HG03354 (cell line): ENCODE measurements at regions not wholly inside any gene's neighbourhood (a gene's known extent, or its start where the extent isn't known, plus 50 kb on each side); places are given as distances from the start of the nearest gene placed in this dataset.

Experiments
- ATAC-seq: cut with Tn5 transposase; IDR thresholded peaks from one replicate; pipeline ENCODE4 v1.9.1; 2021; ENCODE audit warnings: mild to moderate bottlenecking; ENCODE audit not compliant: unreplicated experiment, poor library complexity, severe bottlenecking

GRCh38 chr17:65287040-65287439 lies 149.9 kb downstream of the RGS9 start:
- no peak for ATAC-seq

GRCh38 chr17:65283704-65284103 lies 146.5 kb downstream of the RGS9 start:
- no peak for ATAC-seq

GRCh38 chr17:65279456-65279855 lies 142.3 kb downstream of the RGS9 start:
- ATAC-seq: no peak

GRCh38 chr17:65278820-65279184 lies 141.6 kb downstream of the RGS9 start:
- no peak for ATAC-seq

- ATAC-seq: peak; percentile 44
Measured at GRCh38 chr17:65278050-65278819, 141.1 kb downstream of the RGS9 start.

GRCh38 chr17:65277576-65277975 lies 140.4 kb downstream of the RGS9 start:
- ATAC-seq: no peak
